C4-2B (cell line): ENCODE measurements at regions not wholly inside any gene's neighbourhood (a gene's known extent, or its start where the extent isn't known, plus 50 kb on each side); places are given as distances from the start of the nearest gene placed in this dataset.
"Not testable (repeated sequence)": the region's sequence is repeated elsewhere in the genome, so short reads cannot be mapped to it uniquely, and the experiment has no call there.

Experiments used
- ZFX ChIP-seq: fragments of 450-650 bp; IDR thresholded peaks from 2 replicates; pipeline ENCODE4 v1.6.1; 2017
- TF ChIP-seq, protein P1 (sequence below): fragments of 450-650 bp; conservative IDR thresholded peaks from 2 replicates; pipeline ENCODE4 v1.5.1; 2017; ENCODE audit warnings: mild to moderate bottlenecking

DNA sequence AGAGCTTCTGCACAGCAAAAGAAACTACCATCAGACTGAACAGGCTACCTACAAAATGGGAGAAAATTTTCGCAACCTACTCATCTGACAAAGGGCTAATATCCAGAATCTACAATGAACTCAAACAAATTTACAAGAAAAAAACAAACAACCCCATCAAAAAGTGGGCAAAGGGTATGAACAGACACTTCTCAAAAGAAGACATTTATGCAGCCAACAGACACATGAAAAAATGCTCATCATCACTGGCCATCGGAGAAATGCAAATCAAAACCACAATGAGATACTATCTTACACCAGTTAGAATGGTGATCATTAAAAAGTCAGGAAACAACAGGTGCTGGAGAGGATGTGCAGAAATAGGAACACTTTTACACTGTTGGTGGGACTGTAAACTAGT is 179.4 kb upstream of the JUN start:
- TF ChIP-seq, protein P1, sequence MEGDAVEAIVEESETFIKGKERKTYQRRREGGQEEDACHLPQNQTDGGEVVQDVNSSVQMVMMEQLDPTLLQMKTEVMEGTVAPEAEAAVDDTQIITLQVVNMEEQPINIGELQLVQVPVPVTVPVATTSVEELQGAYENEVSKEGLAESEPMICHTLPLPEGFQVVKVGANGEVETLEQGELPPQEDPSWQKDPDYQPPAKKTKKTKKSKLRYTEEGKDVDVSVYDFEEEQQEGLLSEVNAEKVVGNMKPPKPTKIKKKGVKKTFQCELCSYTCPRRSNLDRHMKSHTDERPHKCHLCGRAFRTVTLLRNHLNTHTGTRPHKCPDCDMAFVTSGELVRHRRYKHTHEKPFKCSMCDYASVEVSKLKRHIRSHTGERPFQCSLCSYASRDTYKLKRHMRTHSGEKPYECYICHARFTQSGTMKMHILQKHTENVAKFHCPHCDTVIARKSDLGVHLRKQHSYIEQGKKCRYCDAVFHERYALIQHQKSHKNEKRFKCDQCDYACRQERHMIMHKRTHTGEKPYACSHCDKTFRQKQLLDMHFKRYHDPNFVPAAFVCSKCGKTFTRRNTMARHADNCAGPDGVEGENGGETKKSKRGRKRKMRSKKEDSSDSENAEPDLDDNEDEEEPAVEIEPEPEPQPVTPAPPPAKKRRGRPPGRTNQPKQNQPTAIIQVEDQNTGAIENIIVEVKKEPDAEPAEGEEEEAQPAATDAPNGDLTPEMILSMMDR: not testable (repeated sequence)
- TF ChIP-seq ZFX: not testable (repeated sequence)
